ENCODE measurements at regions not wholly inside any gene's neighbourhood (a gene's known extent, or its start where the extent isn't known, plus 50 kb on each side); places are given as distances from the start of the nearest gene placed in this dataset.

GRCh38 chr5:2415678-2416077 lies 335.8 kb downstream of the IRX2 start:
- CTCF ChIA-PET (ENCODE audit: partially characterized antibody) = no interaction called here
- no peaks in the 10 kb centered on the region for H3K9me3 ChIP-seq (ENCODE audit: control insufficient read depth in 1 of 2, low read length in 2 of 2)
- Mint-ChIP-seq H3K9me3 (peaks cover 0 to 9% (median 0%) of the 10 kb centered on the region in 8 donors), H3K4me3 (no peak overlapping the region), H3K27ac (no peak overlapping the region), H3K36me3 (no peaks in the 10 kb centered on the region), H3K27me3 (peaks cover 0 to 2% of the 10 kb centered on the region in 2 donors), H3K4me1 (no peaks in the 10 kb centered on the region)
- no peak overlapping the region for H3K27ac ChIP-seq (ENCODE audit: low read depth, low read length)
- no peaks in the 10 kb centered on the region for H3K36me3 ChIP-seq (ENCODE audit: insufficient read depth, low read length)
- H3K27me3 ChIP-seq (ENCODE audit: insufficient read depth, low read length) = no peaks in the 10 kb centered on the region
- POLR2A ChIA-PET (ENCODE audit: partially characterized antibody) = no interaction called here
- intact Hi-C loops (cut with micrococcal nuclease) = no loop called here
- H3K4me3 ChIP-seq (ENCODE audit: low read length in 2 of 2) = no peak overlapping the region
- no peaks in the 10 kb centered on the region for H3K4me1 ChIP-seq (ENCODE audit: insufficient read depth, low read length)
- DNase-seq = no peak

DNA sequence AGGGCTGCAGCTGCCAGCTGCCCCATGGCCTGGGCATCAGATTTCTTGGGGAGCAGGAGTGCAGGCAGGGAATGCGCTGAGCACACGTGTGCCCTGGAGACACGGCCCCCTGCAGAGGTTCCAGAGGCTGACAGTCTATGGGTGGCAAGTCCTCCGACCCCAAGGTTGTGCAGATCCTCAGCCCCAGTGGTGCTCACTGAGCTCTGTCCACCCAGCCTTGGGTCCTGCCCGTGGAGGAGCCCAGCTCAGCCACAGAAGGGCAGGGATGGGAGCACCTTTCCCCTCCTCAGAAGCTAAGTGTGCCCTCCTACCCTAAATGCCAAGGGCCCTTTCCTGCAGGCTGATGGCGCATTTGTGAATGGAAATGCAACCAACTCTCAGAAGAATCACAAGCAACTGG lies 341.0 kb downstream of the IRX2 start:
- ChIA-PET CTCF (ENCODE audit: partially characterized antibody) (no interaction called here), POLR2A (ENCODE audit: partially characterized antibody) (no interaction called here)
- H3K36me3 Mint-ChIP-seq = no peaks in the 10 kb centered on the region

GRCh38 chr5:2403296-2403695 lies 348.2 kb downstream of the IRX2 start:
- CTCF ChIA-PET (ENCODE audit: partially characterized antibody) = no interaction called here
- Mint-ChIP-seq H3K36me3 (no peaks in the 10 kb centered on the region), H3K4me3 (peak overlapping the region in 1 of 8 donors; percentile 17)

More for the DNA sequence above, 341.0 kb downstream of the IRX2 start:
- no peak overlapping the region for H3K27ac ChIP-seq (ENCODE audit: low read depth, low read length)
- no peak for DNase-seq
- no peaks in the 10 kb centered on the region for H3K36me3 ChIP-seq (ENCODE audit: insufficient read depth, low read length)
- intact Hi-C loops (cut with micrococcal nuclease) = no loop called here
- H3K27ac Mint-ChIP-seq = no peak overlapping the region
- H3K9me3 Mint-ChIP-seq = no peaks in the 10 kb centered on the region
- H3K4me1 Mint-ChIP-seq = no peaks in the 10 kb centered on the region
- H3K4me3 Mint-ChIP-seq = no peak overlapping the region
- H3K4me1 ChIP-seq (ENCODE audit: insufficient read depth, low read length) = no peaks in the 10 kb centered on the region
- no peaks in the 10 kb centered on the region for H3K9me3 ChIP-seq (ENCODE audit: control insufficient read depth in 1 of 2, low read length in 2 of 2)
- peaks cover 0 to 2% of the 10 kb centered on the region in 2 donors for H3K27me3 Mint-ChIP-seq
- H3K27me3 ChIP-seq (ENCODE audit: insufficient read depth, low read length) = no peaks in the 10 kb centered on the region
- no peak overlapping the region for H3K4me3 ChIP-seq (ENCODE audit: low read length in 2 of 2)

DNA sequence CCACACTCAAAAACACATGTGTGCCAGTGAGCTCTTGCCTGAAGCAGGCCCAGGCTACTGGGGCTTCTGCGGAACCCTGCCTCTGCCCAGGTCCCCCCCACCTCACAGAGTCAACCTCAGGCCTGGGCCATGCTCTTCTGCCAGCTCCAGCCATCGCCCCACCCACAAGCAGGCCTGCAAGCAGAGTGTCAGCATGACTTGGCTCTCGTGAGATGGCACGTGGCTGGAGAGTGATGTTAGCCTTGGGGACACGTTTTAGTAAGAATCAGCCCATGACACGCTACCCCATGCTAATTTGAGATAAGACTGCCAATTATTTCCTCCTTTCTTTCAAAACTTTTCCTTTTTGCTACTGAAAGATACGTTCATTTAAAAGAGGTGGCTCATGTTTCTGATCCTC lies 351.7 kb downstream of the IRX2 start:
- DNase-seq = no peak
- ChIA-PET POLR2A (ENCODE audit: partially characterized antibody) (no interaction called here), CTCF (ENCODE audit: partially characterized antibody) (no interaction called here)
- H3K27me3 Mint-ChIP-seq = peaks cover 0 to 3% of the 10 kb centered on the region in 2 donors
- H3K4me1 Mint-ChIP-seq = no peaks in the 10 kb centered on the region
- H3K4me1 ChIP-seq (ENCODE audit: insufficient read depth, low read length) = no peaks in the 10 kb centered on the region
- no peak overlapping the region for H3K4me3 ChIP-seq (ENCODE audit: low read length in 2 of 2)
- no peaks in the 10 kb centered on the region for H3K9me3 ChIP-seq (ENCODE audit: control insufficient read depth in 1 of 2, low read length in 2 of 2)
- no peaks in the 10 kb centered on the region for H3K36me3 Mint-ChIP-seq
- H3K27me3 ChIP-seq (ENCODE audit: insufficient read depth, low read length) = no peaks in the 10 kb centered on the region
- H3K9me3 Mint-ChIP-seq = peaks cover 0 to 5% (median 2%) of the 10 kb centered on the region in 8 donors
- no peaks in the 10 kb centered on the region for H3K36me3 ChIP-seq (ENCODE audit: insufficient read depth, low read length)
- intact Hi-C loops (cut with micrococcal nuclease) = no loop called here
- H3K27ac ChIP-seq (ENCODE audit: low read depth, low read length) = no peak overlapping the region
- H3K4me3 Mint-ChIP-seq = no peak overlapping the region
- H3K27ac Mint-ChIP-seq = no peak overlapping the region

More at GRCh38 chr5:2403296-2403695, 348.2 kb downstream of the IRX2 start:
- POLR2A ChIA-PET (ENCODE audit: partially characterized antibody) = no interaction called here
- Histone ChIP-seq H3K27ac (ENCODE audit: low read depth, low read length) (no peak overlapping the region), H3K4me3 (ENCODE audit: low read length in 2 of 2) (no peak overlapping the region), H3K27me3 (ENCODE audit: insufficient read depth, low read length) (no peaks in the 10 kb centered on the region), H3K4me1 (ENCODE audit: insufficient read depth, low read length) (no peaks in the 10 kb centered on the region), H3K9me3 (ENCODE audit: control insufficient read depth in 1 of 2, low read length in 2 of 2) (no peaks in the 10 kb centered on the region), H3K36me3 (ENCODE audit: insufficient read depth, low read length) (no peaks in the 10 kb centered on the region)
- Mint-ChIP-seq H3K9me3 (peaks cover 0 to 5% (median 2%) of the 10 kb centered on the region in 8 donors), H3K27me3 (peaks cover 0 to 2% of the 10 kb centered on the region in 2 donors), H3K27ac (no peak overlapping the region), H3K4me1 (no peaks in the 10 kb centered on the region)
- no peak for DNase-seq
- intact Hi-C loops (cut with micrococcal nuclease) = no loop called here

- Mint-ChIP-seq H3K4me3 (no peak overlapping the region), H3K27ac (no peak overlapping the region), H3K27me3 (peaks cover 0 to 3% of the 10 kb centered on the region in 2 donors), H3K9me3 (peaks cover 0 to 6% (median 2%) of the 10 kb centered on the region in 8 donors), H3K36me3 (no peaks in the 10 kb centered on the region), H3K4me1 (no peaks in the 10 kb centered on the region)
- CTCF ChIA-PET (ENCODE audit: partially characterized antibody) = no interaction called here
- Histone ChIP-seq H3K4me3 (ENCODE audit: low read length in 2 of 2) (no peak overlapping the region), H3K27me3 (ENCODE audit: insufficient read depth, low read length) (no peaks in the 10 kb centered on the region), H3K36me3 (ENCODE audit: insufficient read depth, low read length) (no peaks in the 10 kb centered on the region), H3K4me1 (ENCODE audit: insufficient read depth, low read length) (no peaks in the 10 kb centered on the region), H3K9me3 (ENCODE audit: control insufficient read depth in 1 of 2, low read length in 2 of 2) (no peaks in the 10 kb centered on the region), H3K27ac (ENCODE audit: low read depth, low read length) (no peak overlapping the region)
- intact Hi-C loops (cut with micrococcal nuclease) = no loop called here
- DNase-seq = no peak
- POLR2A ChIA-PET (ENCODE audit: partially characterized antibody) = no interaction called here
Observed at GRCh38 chr5:2399096-2399495, 352.4 kb downstream of the IRX2 start.

DNA sequence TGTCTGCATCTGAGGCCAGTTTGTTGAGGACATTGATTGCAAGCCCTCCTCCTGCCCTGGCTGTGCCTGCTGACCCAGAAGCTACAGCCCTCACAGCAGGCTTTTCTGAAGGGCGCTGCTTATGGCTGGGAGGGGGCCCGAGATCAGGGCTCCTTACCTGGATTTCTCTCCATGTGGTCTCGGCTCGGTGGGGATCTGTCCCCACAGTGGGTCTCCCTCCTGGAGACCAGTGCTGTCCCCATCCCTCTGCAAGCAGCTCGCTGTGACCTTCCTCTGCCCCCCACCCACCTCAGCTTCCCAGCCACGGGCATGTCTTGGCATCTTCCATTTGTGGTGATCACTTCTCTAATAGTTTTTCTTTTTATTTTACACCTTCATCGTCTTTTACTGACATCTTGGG lies 357.9 kb downstream of the IRX2 start:
- CTCF ChIA-PET (ENCODE audit: partially characterized antibody) = no interaction called here
- peaks cover 0 to 2% (median 0%) of the 10 kb centered on the region in 4 donors for H3K4me1 Mint-ChIP-seq
- Histone ChIP-seq H3K4me3 (ENCODE audit: low read length in 2 of 2) (no peak overlapping the region), H3K4me1 (ENCODE audit: insufficient read depth, low read length) (no peaks in the 10 kb centered on the region), H3K9me3 (ENCODE audit: control insufficient read depth in 1 of 2, low read length in 2 of 2) (no peaks in the 10 kb centered on the region), H3K27ac (ENCODE audit: low read depth, low read length) (no peak overlapping the region), H3K27me3 (ENCODE audit: insufficient read depth, low read length) (no peaks in the 10 kb centered on the region), H3K36me3 (ENCODE audit: insufficient read depth, low read length) (no peaks in the 10 kb centered on the region)
- H3K27me3 Mint-ChIP-seq = peaks cover 0 to 5% of the 10 kb centered on the region in 2 donors
- no peak overlapping the region for H3K4me3 Mint-ChIP-seq
- POLR2A ChIA-PET (ENCODE audit: partially characterized antibody) = no interaction called here
- no peaks in the 10 kb centered on the region for H3K36me3 Mint-ChIP-seq
- peaks cover 0 to 6% (median 0%) of the 10 kb centered on the region in 8 donors for H3K9me3 Mint-ChIP-seq
- no peak overlapping the region for H3K27ac Mint-ChIP-seq
- intact Hi-C loops (cut with micrococcal nuclease) = no loop called here
- no peak for DNase-seq

DNA sequence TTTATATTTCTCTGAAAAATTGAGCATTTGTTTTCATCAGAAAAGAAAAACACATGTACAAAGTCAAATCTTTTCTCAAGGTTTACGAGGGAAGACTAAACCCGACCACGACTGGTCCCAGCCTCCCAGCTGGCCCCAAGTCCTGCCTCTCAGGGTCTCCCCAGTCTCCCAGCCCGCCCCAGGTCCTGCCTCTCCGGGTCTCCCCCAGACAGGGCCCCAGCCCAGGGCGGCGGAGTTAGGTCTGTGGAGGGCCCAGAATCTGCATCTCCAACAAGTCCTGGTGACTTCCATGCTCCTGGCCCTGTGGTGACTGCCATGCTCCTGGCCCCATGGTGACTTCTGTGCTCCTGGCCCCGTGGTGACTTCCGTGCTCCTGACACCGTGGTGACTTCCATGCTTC lies 359.9 kb downstream of the IRX2 start:
- H3K9me3 ChIP-seq (ENCODE audit: control insufficient read depth in 1 of 2, low read length in 2 of 2) = no peaks in the 10 kb centered on the region
- H3K36me3 Mint-ChIP-seq = no peaks in the 10 kb centered on the region
- no peak overlapping the region for H3K27ac ChIP-seq (ENCODE audit: low read depth, low read length)
- intact Hi-C loops (cut with micrococcal nuclease) = no loop called here
- no peak overlapping the region for H3K4me3 ChIP-seq (ENCODE audit: low read length in 2 of 2)
- H3K27me3 ChIP-seq (ENCODE audit: insufficient read depth, low read length) = no peaks in the 10 kb centered on the region
- no peak overlapping the region for H3K27ac Mint-ChIP-seq
- H3K4me1 ChIP-seq (ENCODE audit: insufficient read depth, low read length) = no peaks in the 10 kb centered on the region
- H3K9me3 Mint-ChIP-seq = peaks cover 0 to 6% (median 0%) of the 10 kb centered on the region in 8 donors
- H3K4me3 Mint-ChIP-seq = no peak overlapping the region
- H3K4me1 Mint-ChIP-seq = peaks cover 0 to 3% (median 0%) of the 10 kb centered on the region in 4 donors
- CTCF ChIA-PET (ENCODE audit: partially characterized antibody) = no interaction called here
- no peak for DNase-seq
- H3K27me3 Mint-ChIP-seq = peaks cover 0 to 4% of the 10 kb centered on the region in 2 donors
- POLR2A ChIA-PET (ENCODE audit: partially characterized antibody) = no interaction called here
- no peaks in the 10 kb centered on the region for H3K36me3 ChIP-seq (ENCODE audit: insufficient read depth, low read length)

DNA sequence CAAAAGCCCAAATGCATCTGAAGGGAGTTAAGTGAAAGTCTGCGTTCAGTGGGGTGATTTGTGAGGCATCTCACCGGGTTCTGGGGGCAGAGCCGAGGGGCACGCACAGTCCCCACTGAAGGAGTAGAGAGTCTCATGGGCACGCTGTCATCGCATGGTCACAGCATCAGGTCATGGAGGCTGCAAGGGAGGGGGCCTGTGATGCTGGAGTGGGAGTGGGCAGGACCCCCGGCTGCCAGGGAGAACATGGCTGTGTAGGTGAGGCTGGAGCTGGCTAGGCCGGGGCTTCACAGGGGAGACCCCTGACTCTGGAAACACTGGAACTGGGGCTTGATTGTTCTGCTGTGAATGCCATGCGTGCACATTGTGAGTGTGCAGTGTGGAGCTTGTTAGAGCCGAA lies 360.5 kb downstream of the IRX2 start:
- Mint-ChIP-seq H3K27ac (no peak overlapping the region), H3K27me3 (peaks cover 0 to 4% of the 10 kb centered on the region in 2 donors), H3K9me3 (peaks cover 0 to 6% (median 0%) of the 10 kb centered on the region in 8 donors), H3K4me1 (peaks cover 0 to 3% (median 0%) of the 10 kb centered on the region in 4 donors), H3K36me3 (no peaks in the 10 kb centered on the region), H3K4me3 (no peak overlapping the region)
- Histone ChIP-seq H3K4me3 (ENCODE audit: low read length in 2 of 2) (no peak overlapping the region), H3K27ac (ENCODE audit: low read depth, low read length) (no peak overlapping the region), H3K4me1 (ENCODE audit: insufficient read depth, low read length) (no peaks in the 10 kb centered on the region), H3K36me3 (ENCODE audit: insufficient read depth, low read length) (no peaks in the 10 kb centered on the region), H3K27me3 (ENCODE audit: insufficient read depth, low read length) (no peaks in the 10 kb centered on the region), H3K9me3 (ENCODE audit: control insufficient read depth in 1 of 2, low read length in 2 of 2) (no peaks in the 10 kb centered on the region)
- no peak for DNase-seq
- ChIA-PET POLR2A (ENCODE audit: partially characterized antibody) (no interaction called here), CTCF (ENCODE audit: partially characterized antibody) (no interaction called here)
- intact Hi-C loops (cut with micrococcal nuclease) = no loop called here

All from CD4-positive, alpha-beta memory T cell (primary cell).